ENCODE measurements at regions not wholly inside any gene's neighbourhood (a gene's known extent, or its start where the extent isn't known, plus 50 kb on each side); places are given as distances from the start of the nearest gene placed in this dataset.

GRCh38 chr14:26926585-26926984 is 328.8 kb upstream of the NOVA1 start:
- DNase-seq (ENCODE audit: low read depth, low spot score) (no peak), ATAC-seq (no peak)
- no TSS peak for BruUV-seq (replicated peaks)
- Histone ChIP-seq H3K4me3 (ENCODE audit: low read depth in 2 of 2, low read length in 2 of 2) (no peak overlapping the region), H3K27ac (ENCODE audit: low read length) (no peak overlapping the region), H3K27me3 (ENCODE audit: control insufficient read depth, insufficient read depth, low read length) (no peaks in the 10 kb centered on the region), H3K36me3 (ENCODE audit: control insufficient read depth, insufficient read depth, low read length) (no peaks in the 10 kb centered on the region), H3K4me1 (ENCODE audit: control insufficient read depth, insufficient read depth, low read length) (no peaks in the 10 kb centered on the region), H3K9me3 (ENCODE audit: control insufficient read depth, insufficient read depth, low read depth, low read length) (no peaks in the 10 kb centered on the region)
- ChIA-PET CTCF (no interaction called here), POLR2A (no interaction called here)
- intact Hi-C loops (cut with micrococcal nuclease; ENCODE audit: unreplicated experiment), result no loop called here
- in situ Hi-C loops (cut with HindIII; ENCODE audit: low pct_unique_long_range_greater_than_20kb, low sequenced_read_pairs), result no loop called here
- no peak for TF ChIP-seq TCF7L2 (IDR thresholded peaks at IDR 0.05; ENCODE audit: low read depth, low read length)
- no peak for TF ChIP-seq POLR2AphosphoS5 (IDR thresholded peaks at IDR 0.05; ENCODE audit: low read depth, low read length)
- TF ChIP-seq CTCF (IDR thresholded peaks at IDR 0.05), result no peak
- TF ChIP-seq, protein P1, sequence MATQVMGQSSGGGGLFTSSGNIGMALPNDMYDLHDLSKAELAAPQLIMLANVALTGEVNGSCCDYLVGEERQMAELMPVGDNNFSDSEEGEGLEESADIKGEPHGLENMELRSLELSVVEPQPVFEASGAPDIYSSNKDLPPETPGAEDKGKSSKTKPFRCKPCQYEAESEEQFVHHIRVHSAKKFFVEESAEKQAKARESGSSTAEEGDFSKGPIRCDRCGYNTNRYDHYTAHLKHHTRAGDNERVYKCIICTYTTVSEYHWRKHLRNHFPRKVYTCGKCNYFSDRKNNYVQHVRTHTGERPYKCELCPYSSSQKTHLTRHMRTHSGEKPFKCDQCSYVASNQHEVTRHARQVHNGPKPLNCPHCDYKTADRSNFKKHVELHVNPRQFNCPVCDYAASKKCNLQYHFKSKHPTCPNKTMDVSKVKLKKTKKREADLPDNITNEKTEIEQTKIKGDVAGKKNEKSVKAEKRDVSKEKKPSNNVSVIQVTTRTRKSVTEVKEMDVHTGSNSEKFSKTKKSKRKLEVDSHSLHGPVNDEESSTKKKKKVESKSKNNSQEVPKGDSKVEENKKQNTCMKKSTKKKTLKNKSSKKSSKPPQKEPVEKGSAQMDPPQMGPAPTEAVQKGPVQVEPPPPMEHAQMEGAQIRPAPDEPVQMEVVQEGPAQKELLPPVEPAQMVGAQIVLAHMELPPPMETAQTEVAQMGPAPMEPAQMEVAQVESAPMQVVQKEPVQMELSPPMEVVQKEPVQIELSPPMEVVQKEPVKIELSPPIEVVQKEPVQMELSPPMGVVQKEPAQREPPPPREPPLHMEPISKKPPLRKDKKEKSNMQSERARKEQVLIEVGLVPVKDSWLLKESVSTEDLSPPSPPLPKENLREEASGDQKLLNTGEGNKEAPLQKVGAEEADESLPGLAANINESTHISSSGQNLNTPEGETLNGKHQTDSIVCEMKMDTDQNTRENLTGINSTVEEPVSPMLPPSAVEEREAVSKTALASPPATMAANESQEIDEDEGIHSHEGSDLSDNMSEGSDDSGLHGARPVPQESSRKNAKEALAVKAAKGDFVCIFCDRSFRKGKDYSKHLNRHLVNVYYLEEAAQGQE (IDR thresholded peaks at IDR 0.05; ENCODE audit: insufficient read depth in 1 of 2, low read depth in 2 of 2, low read length in 1 of 2), result no peak

- TF ChIP-seq SIN3A (IDR thresholded peaks at IDR 0.05; ENCODE audit: borderline replicate concordance, insufficient read depth, low read depth, low read length) (no peak), POLR2AphosphoS5 (IDR thresholded peaks at IDR 0.05; ENCODE audit: low read depth, low read length) (no peak), CTCF (IDR thresholded peaks at IDR 0.05) (no peak), TCF7L2 (IDR thresholded peaks at IDR 0.05; ENCODE audit: low read depth, low read length) (no peak)
- TF ChIP-seq, protein P1 (IDR thresholded peaks at IDR 0.05; ENCODE audit: insufficient read depth in 1 of 2, low read depth in 2 of 2, low read length in 1 of 2), result no peak
- intact Hi-C loops (cut with micrococcal nuclease; ENCODE audit: unreplicated experiment) (no loop called here), in situ Hi-C loops (cut with HindIII; ENCODE audit: low pct_unique_long_range_greater_than_20kb, low sequenced_read_pairs) (no loop called here)
- no peaks in the 10 kb centered on the region for H3K36me3 ChIP-seq (ENCODE audit: control insufficient read depth, insufficient read depth, low read length)
- ChIA-PET POLR2A (no interaction called here), CTCF (no interaction called here)
- no peak overlapping the region for H3K4me3 ChIP-seq (ENCODE audit: low read depth in 2 of 2, low read length in 2 of 2)
- no peaks in the 10 kb centered on the region for H3K4me1 ChIP-seq (ENCODE audit: control insufficient read depth, insufficient read depth, low read length)
- no TSS peak for BruUV-seq (replicated peaks)
- no peak for ATAC-seq
- no peak for DNase-seq (ENCODE audit: low read depth, low spot score)
- H3K27me3 ChIP-seq (ENCODE audit: control insufficient read depth, insufficient read depth, low read length), result no peaks in the 10 kb centered on the region
- H3K9me3 ChIP-seq (ENCODE audit: control insufficient read depth, insufficient read depth, low read depth, low read length), result no peaks in the 10 kb centered on the region
- H3K27ac ChIP-seq (ENCODE audit: low read length), result no peak overlapping the region
Observed at GRCh38 chr14:26928019-26928418, 330.2 kb upstream of the NOVA1 start.
